Breast epithelium (tissue), 4 donors: ENCODE measurements at regions not wholly inside any gene's neighbourhood (a gene's known extent, or its start where the extent isn't known, plus 50 kb on each side); places are given as distances from the start of the nearest gene placed in this dataset.

ENCODE experiments used
- DNase-seq, 2 donors: peaks; one replicate each; pipeline ENCODE4 v3.0.0-alpha.2; 2019; ENCODE audit warnings: low spot score in 2 of 2
- H3K27ac ChIP-seq, 2 donors: fragments of 200-600 bp; sonication (generic) in 1 of 2; one replicate each; pipeline ENCODE4 v1.5.1; 2016 to 2019; ENCODE audit warnings: mild to moderate bottlenecking in 1 of 2
- H3K27me3 ChIP-seq, 2 donors: fragments of 200-600 bp; sonication (generic) in 1 of 2; one replicate each; pipeline versions ENCODE4 v1.5.1 to v1.6.0; 2017 to 2019; ENCODE audit warnings: control low read depth in 1 of 2, mild to moderate bottlenecking in 1 of 2
- H3K36me3 ChIP-seq: fragments of 200-600 bp; one replicate; pipeline ENCODE4 v1.5.1; 2019
- H3K4me1 ChIP-seq, 2 donors: fragments of 200-600 bp; sonication (generic); one replicate each; pipeline ENCODE4 v1.5.1; 2016 to 2019; ENCODE audit warnings: control low read depth in 1 of 2
- H3K4me3 ChIP-seq, 3 donors: fragments of 200-600 bp; sonication (generic); 1 replicate in 2 of 3; 2 replicates in 1 of 3; pipeline ENCODE4 v1.5.1; 2016 to 2019; ENCODE audit warnings: mild to moderate bottlenecking in 3 of 3, moderate library complexity in 2 of 3
- H3K9me3 ChIP-seq, 2 donors: fragments of 200-600 bp; sonication (generic) in 1 of 2; one replicate each; pipeline ENCODE4 v1.5.1; 2016 to 2019; ENCODE audit warnings: control low read depth in 1 of 2
- POLR2A ChIP-seq: fragments of 450-650 bp; IDR thresholded peaks from one replicate; pipeline ENCODE4 v1.6.1; 2016; ENCODE audit warnings: antibody characterized with exemption, mild to moderate bottlenecking, moderate library complexity
- POLR2AphosphoS5 ChIP-seq, 3 donors: sonication (generic); formaldehyde crosslinking; IDR thresholded peaks; one replicate each; pipeline ENCODE4 v1.6.1; 2017; ENCODE audit warnings: antibody characterized with exemption in 3 of 3
- intact Hi-C: fragments of 100-400 bp; cut with DNase I; formaldehyde crosslinking; loops from one replicate; pipeline ENCODE4 v1.15.1; 2023; ENCODE audit warnings: low total_unique reads
- TF ChIP-seq, protein P1 (sequence below), 3 donors: fragments of 450-650 bp; IDR thresholded peaks; one replicate each; pipeline ENCODE4 v1.5.1; 2016 to 2017; ENCODE audit warnings: antibody characterized with exemption in 3 of 3, mild to moderate bottlenecking in 3 of 3, moderate library complexity in 3 of 3

DNA sequence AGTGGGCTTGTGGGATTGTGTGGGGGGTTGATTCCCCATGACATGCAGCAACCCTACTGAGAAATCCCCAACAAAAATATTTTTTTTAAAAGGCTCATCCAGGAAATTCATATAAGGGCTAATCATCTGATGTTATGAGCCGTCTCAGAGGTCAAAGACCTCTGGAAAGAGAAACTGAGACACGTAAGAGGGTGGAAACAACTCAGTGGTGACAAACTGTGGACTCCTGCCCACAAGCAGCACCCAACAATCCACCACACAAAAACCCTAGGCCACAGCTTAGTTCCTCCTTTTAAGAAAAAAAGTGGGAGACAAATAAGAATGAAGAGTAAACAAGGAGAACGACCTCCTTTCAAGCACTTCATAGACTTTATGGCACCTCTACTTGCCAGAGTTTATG is 1096.1 kb upstream of the NRXN1 start:
- H3K36me3 ChIP-seq = no peaks in the 10 kb centered on the region
- H3K27ac ChIP-seq = no peak overlapping the region
- TF ChIP-seq, protein P1, sequence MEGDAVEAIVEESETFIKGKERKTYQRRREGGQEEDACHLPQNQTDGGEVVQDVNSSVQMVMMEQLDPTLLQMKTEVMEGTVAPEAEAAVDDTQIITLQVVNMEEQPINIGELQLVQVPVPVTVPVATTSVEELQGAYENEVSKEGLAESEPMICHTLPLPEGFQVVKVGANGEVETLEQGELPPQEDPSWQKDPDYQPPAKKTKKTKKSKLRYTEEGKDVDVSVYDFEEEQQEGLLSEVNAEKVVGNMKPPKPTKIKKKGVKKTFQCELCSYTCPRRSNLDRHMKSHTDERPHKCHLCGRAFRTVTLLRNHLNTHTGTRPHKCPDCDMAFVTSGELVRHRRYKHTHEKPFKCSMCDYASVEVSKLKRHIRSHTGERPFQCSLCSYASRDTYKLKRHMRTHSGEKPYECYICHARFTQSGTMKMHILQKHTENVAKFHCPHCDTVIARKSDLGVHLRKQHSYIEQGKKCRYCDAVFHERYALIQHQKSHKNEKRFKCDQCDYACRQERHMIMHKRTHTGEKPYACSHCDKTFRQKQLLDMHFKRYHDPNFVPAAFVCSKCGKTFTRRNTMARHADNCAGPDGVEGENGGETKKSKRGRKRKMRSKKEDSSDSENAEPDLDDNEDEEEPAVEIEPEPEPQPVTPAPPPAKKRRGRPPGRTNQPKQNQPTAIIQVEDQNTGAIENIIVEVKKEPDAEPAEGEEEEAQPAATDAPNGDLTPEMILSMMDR (IDR thresholded peaks at IDR 0.05) = no peak
- TF ChIP-seq POLR2A (no peak), POLR2AphosphoS5 (IDR thresholded peaks at IDR 0.05) (no peak)
- no peak for DNase-seq
- no peaks in the 10 kb centered on the region for H3K4me1 ChIP-seq
- intact Hi-C loops = no loop called here
- H3K27me3 ChIP-seq = no peaks in the 10 kb centered on the region
- peaks cover 0 to 16% of the 10 kb centered on the region in 2 donors for H3K9me3 ChIP-seq
- no peak overlapping the region for H3K4me3 ChIP-seq

DNA sequence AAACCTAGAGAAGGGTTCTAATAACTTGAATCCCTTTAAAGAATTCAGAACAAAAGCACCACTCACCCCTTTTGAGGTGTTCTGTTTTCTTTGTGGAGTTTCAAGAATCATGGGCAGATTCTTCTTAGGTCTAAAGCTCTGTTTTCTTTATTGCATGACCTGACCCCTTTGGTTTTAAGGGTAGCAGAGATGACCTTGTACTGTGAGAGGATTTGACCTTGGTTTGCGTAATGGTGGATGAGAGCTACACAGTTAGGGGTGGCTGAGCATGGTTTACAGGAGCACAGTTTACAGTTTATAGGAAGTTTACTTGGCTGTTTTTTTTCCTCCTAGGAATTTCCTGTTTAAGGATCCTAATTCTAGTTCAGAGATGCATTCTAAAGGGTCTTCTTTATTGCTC is 1095.6 kb upstream of the NRXN1 start:
- intact Hi-C loops = no loop called here
- no peaks in the 10 kb centered on the region for H3K36me3 ChIP-seq
- DNase-seq = no peak
- H3K27ac ChIP-seq = no peak overlapping the region
- H3K4me3 ChIP-seq = no peak overlapping the region
- TF ChIP-seq POLR2A (no peak), POLR2AphosphoS5 (IDR thresholded peaks at IDR 0.05) (no peak)
- TF ChIP-seq, protein P1 (IDR thresholded peaks at IDR 0.05) = no peak
- H3K9me3 ChIP-seq = peaks cover 0 to 16% of the 10 kb centered on the region in 2 donors
- no peaks in the 10 kb centered on the region for H3K27me3 ChIP-seq
- no peaks in the 10 kb centered on the region for H3K4me1 ChIP-seq

- no peaks in the 10 kb centered on the region for H3K9me3 ChIP-seq
- H3K27ac ChIP-seq = no peak overlapping the region
- TF ChIP-seq, protein P1 (IDR thresholded peaks at IDR 0.05) = no peak
- no peak for TF ChIP-seq POLR2AphosphoS5 (IDR thresholded peaks at IDR 0.05)
- TF ChIP-seq POLR2A = no peak
- H3K36me3 ChIP-seq = no peaks in the 10 kb centered on the region
- DNase-seq = no peak
- no peak overlapping the region for H3K4me3 ChIP-seq
- no peaks in the 10 kb centered on the region for H3K27me3 ChIP-seq
- intact Hi-C loops = no loop called here
- H3K4me1 ChIP-seq = no peaks in the 10 kb centered on the region
Observed at GRCh38 chr2:52117299-52117698, 1085.4 kb upstream of the NRXN1 start.

DNA sequence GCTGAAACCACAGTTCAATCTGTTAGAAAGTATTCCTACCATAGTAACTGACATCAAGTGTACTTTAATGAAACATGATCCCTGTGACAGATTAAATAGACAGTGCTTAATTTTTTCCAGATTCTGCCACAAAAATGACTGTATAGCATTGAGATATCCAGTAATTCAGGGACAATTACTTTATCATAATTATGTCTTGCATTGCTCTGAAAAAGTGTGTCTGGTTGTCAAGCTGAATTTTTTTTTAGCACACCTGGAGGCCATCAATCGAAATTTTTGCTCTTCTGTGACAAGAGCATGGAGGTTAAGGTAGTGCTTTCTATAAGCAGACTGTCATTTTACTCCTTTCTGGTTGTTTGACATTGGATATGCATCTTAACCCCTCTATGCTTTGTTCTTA is 1083.8 kb upstream of the NRXN1 start:
- Histone ChIP-seq H3K27me3 (no peaks in the 10 kb centered on the region), H3K4me1 (no peaks in the 10 kb centered on the region), H3K36me3 (no peaks in the 10 kb centered on the region), H3K9me3 (no peaks in the 10 kb centered on the region), H3K27ac (no peak overlapping the region), H3K4me3 (no peak overlapping the region)
- intact Hi-C loops = no loop called here
- TF ChIP-seq POLR2A = no peak
- DNase-seq = no peak

GRCh38 chr2:52113338-52113737 is 1081.4 kb upstream of the NRXN1 start:
- TF ChIP-seq POLR2AphosphoS5 (IDR thresholded peaks at IDR 0.05) (no peak), POLR2A (no peak)
- TF ChIP-seq, protein P1 (IDR thresholded peaks at IDR 0.05) = no peak
- no peak overlapping the region for H3K4me3 ChIP-seq
- no peak overlapping the region for H3K27ac ChIP-seq
- no peaks in the 10 kb centered on the region for H3K9me3 ChIP-seq
- intact Hi-C loops = no loop called here
- no peak for DNase-seq
- H3K4me1 ChIP-seq = no peaks in the 10 kb centered on the region
- no peaks in the 10 kb centered on the region for H3K36me3 ChIP-seq
- no peaks in the 10 kb centered on the region for H3K27me3 ChIP-seq

DNA sequence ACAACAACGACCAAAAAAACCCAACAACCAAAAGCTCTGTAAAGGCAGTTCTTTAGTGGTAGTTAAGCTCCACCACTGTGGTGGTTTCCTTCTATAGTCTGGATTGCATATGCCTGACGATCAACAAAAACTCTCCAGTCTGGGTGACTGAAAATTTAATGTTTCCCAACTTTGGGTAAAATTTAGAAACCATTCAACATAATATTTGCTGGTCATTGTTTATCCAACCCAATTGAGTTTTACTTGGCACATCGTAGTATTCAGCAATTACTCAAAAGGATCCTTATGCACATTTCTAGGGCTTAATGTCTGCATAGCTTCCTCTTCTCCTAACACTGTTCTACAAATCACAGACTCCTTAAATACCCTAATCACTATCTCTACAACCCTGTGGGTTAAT is 1080.2 kb upstream of the NRXN1 start:
- Histone ChIP-seq H3K36me3 (no peaks in the 10 kb centered on the region), H3K27me3 (no peaks in the 10 kb centered on the region), H3K4me3 (no peak overlapping the region), H3K4me1 (no peaks in the 10 kb centered on the region), H3K27ac (no peak overlapping the region), H3K9me3 (no peaks in the 10 kb centered on the region)
- DNase-seq = no peak
- intact Hi-C loops = no loop called here
- TF ChIP-seq POLR2A (no peak), POLR2AphosphoS5 (IDR thresholded peaks at IDR 0.05) (no peak)
- TF ChIP-seq, protein P1 (IDR thresholded peaks at IDR 0.05) = no peak
